Mucosa of descending colon (tissue), 3 donors: ENCODE measurements at regions not wholly inside any gene's neighbourhood (a gene's known extent, or its start where the extent isn't known, plus 50 kb on each side); places are given as distances from the start of the nearest gene placed in this dataset.

Experiments used
- ATAC-seq: fragments of 200-7000 bp; cut with Tn5 transposase; one replicate; pipeline ENCODE4 v1.9.1; 2020; ENCODE audit warnings: mild to moderate bottlenecking, moderate library complexity
- DNase-seq, 3 donors: peaks; one replicate each; pipeline ENCODE4 v3.0.0-alpha.2; 2020
- H3K36me3 ChIP-seq: fragments of 200-600 bp; one replicate; pipeline ENCODE4 v1.8.0; 2021; ENCODE audit warnings: low read depth, mild to moderate bottlenecking
- H3K4me1 ChIP-seq: fragments of 200-600 bp; one replicate; pipeline ENCODE4 v1.8.0; 2021; ENCODE audit warnings: low read depth, mild to moderate bottlenecking
- H3K4me3 ChIP-seq: fragments of 200-600 bp; one replicate; pipeline ENCODE4 v1.8.0; 2021; ENCODE audit warnings: mild to moderate bottlenecking
- H3K9me3 ChIP-seq: fragments of 200-600 bp; one replicate; pipeline ENCODE4 v1.8.0; 2021; ENCODE audit warnings: mild to moderate bottlenecking
- CTCF ChIP-seq: fragments of 200-600 bp; IDR thresholded peaks from one replicate; pipeline ENCODE4 v1.8.0; 2022; ENCODE audit warnings: antibody characterized with exemption, mild to moderate bottlenecking
- intact Hi-C, 2 donors: fragments of 100-400 bp; cut with DNase I in 1 of 2; cut with micrococcal nuclease in 1 of 2; formaldehyde crosslinking; loops; one replicate each; pipeline versions ENCODE4 v1.11.0 to v1.11.1; 2022; cut with DNase I, micrococcal nuclease
- donor health status: DM: no; HTN: no; CAD: no; lungs with moderate emphysema.
- donor health status: DM: no; HTN: no; CAD: no.
- donor health status: DM: no; HTN: yes; CAD: no.

DNA sequence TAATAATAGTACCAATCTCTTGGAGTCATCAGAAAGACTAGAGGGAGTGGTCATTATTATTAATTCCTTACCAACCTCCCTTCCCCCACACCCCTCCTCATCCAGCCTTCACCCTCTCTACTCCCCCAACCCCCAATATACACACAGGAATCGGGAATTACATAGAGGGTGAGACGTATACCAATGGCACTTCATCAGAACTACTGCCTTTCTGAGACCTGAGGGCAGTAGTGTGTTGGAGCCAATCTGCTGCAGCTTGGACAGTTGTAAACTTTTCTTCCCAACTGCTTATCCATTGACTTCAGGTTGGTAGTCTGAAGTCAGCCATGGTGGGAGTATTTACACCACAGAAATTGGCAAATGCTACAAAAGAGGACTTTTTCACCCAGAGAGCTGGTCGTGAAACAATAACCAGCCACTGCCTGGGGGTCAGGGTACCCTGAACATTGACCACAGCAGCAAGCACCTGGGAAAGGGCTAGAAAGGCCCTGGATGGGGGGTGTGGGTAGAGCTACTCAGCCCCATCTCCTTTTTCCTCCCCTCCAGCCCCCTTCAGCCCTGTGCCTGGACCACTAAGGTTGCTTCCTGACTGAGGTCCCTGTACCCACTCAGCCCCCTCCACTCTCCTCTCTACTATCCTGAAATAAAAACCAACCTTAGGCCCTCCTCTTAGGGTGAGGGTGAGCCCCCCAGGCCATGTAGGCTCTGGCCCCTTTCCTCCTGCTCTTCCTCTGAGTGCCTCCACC is 161.5 kb downstream of the MRPL14 start:
- no peak for ATAC-seq
- TF ChIP-seq CTCF: no peak
- Histone ChIP-seq H3K9me3 (no peaks in the 10 kb centered on the region), H3K4me3 (no peak overlapping the region), H3K4me1 (no peaks in the 10 kb centered on the region), H3K36me3 (no peaks in the 10 kb centered on the region)
- DNase-seq: no peak
- intact Hi-C loops: no loop called here

GRCh38 chr6:43964659-43965570 is 162.3 kb downstream of the MRPL14 start:
- DNase-seq (no peak), ATAC-seq (no peak)
- intact Hi-C loops: no loop called here
- no peaks in the 10 kb centered on the region for H3K36me3 ChIP-seq
- no peak for TF ChIP-seq CTCF
- no peak overlapping the region for H3K4me3 ChIP-seq
- H3K9me3 ChIP-seq: no peaks in the 10 kb centered on the region
- no peaks in the 10 kb centered on the region for H3K4me1 ChIP-seq

DNA sequence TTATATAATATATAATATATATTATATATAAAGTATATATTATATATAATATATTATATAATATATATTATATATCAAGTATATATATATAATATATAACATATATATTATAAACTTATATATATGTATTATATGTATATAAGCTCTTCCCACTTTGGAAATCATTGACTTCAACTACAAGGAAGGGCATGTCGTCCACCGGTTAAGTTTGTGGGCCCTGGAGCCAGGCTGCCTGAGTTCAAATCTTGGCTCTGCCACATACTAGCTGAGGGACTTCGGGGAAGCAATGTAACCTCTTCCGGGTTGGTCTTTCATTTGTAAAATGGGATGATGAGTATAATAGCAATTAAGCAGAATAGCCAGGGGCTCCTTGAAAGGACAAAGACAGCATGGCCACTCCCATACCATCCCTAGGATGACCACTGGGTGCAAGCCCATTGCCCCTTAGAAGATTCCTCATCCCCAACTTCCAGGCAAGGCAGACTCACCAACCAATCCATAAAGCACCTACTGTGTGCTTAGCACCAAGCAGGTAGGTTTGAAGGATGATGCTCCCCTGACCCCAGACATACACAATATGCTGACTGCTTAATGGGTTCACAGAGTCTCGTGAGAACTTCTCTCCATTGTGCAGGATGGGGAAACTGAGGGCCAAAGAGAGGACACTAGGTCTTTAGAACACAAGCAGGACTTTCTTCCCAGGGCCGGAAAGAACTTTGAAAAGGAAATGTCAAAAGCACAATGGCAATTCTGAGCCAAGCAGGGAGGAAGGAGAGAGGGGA is 163.2 kb downstream of the MRPL14 start:
- Histone ChIP-seq H3K9me3 (no peaks in the 10 kb centered on the region), H3K4me1 (no peaks in the 10 kb centered on the region), H3K36me3 (no peaks in the 10 kb centered on the region), H3K4me3 (no peak overlapping the region)
- intact Hi-C loops: no loop called here
- ATAC-seq (no peak), DNase-seq (no peak)
- no peak for TF ChIP-seq CTCF

DNA sequence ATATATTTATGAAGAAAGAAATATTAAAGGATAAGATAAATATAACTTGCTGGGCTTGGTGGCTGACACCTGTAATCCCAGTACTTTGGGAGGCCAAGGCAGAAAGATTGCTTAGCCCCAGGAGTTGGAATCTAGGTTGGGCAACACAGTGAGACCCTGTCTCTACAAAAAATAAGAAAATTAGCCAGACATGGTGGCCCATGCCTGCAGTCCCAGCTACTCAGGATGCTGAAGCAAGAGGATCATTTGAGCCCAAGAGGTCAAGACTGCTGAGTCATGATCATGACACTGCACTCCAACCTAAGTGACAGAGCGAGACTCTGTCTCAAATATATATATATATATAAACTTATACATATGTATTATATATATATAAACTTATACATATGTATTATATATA is 164.0 kb downstream of the MRPL14 start:
- no peaks in the 10 kb centered on the region for H3K36me3 ChIP-seq
- no peaks in the 10 kb centered on the region for H3K4me1 ChIP-seq
- intact Hi-C loops: no loop called here
- DNase-seq (no peak), ATAC-seq (no peak)
- no peaks in the 10 kb centered on the region for H3K9me3 ChIP-seq
- H3K4me3 ChIP-seq: no peak overlapping the region
- TF ChIP-seq CTCF: no peak

DNA sequence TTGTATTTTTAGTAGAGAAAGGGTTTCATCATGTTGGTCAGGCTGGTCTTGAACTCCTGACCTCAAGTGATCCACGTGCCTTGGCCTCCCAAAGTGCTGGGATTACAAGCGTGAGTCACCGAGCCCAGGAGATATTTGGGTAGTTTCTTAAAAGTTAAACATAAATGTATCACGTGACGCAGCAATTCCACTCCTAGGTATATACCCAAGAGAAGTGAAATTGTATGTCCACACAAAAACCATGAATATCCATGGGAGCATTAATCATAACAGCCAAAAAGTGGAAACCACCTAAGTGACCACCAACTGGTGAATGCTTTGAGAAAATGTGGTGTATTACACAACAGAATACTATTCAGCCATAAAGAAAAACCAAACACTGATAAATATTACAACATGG is 164.8 kb downstream of the MRPL14 start:
- Histone ChIP-seq H3K36me3 (no peaks in the 10 kb centered on the region), H3K9me3 (no peaks in the 10 kb centered on the region), H3K4me3 (no peak overlapping the region), H3K4me1 (no peaks in the 10 kb centered on the region)
- ATAC-seq (no peak), DNase-seq (no peak)
- intact Hi-C loops: no loop called here
- no peak for TF ChIP-seq CTCF
